Keratinocyte (primary cell): ENCODE measurements at regions not wholly inside any gene's neighbourhood (a gene's known extent, or its start where the extent isn't known, plus 50 kb on each side); places are given as distances from the start of the nearest gene placed in this dataset.

ENCODE experiments used
- CTCF ChIP-seq, 3 experiments: IDR thresholded peaks in 1 of 3; conservative IDR thresholded peaks in 1 of 3; optimal IDR thresholded peaks in 1 of 3; 2 replicates in 2 of 3; 3 replicates in 1 of 3; pipeline versions ENCODE3 to v1.5.1; 2011; ENCODE audit warnings: low read length in 3 of 3, mild to moderate bottlenecking in 3 of 3, moderate library complexity in 2 of 3, control low read depth in 1 of 3, inconsistent platforms in 1 of 3; ENCODE audit not compliant: insufficient read depth in 2 of 3; ENCODE audit errors: extremely low read depth in 1 of 3
- EZH2 ChIP-seq: IDR thresholded peaks from one replicate; pipeline ENCODE4 v1.6.1; 2012; ENCODE audit warnings: inconsistent platforms, mild to moderate bottlenecking, low read length, moderate library complexity

DNA sequence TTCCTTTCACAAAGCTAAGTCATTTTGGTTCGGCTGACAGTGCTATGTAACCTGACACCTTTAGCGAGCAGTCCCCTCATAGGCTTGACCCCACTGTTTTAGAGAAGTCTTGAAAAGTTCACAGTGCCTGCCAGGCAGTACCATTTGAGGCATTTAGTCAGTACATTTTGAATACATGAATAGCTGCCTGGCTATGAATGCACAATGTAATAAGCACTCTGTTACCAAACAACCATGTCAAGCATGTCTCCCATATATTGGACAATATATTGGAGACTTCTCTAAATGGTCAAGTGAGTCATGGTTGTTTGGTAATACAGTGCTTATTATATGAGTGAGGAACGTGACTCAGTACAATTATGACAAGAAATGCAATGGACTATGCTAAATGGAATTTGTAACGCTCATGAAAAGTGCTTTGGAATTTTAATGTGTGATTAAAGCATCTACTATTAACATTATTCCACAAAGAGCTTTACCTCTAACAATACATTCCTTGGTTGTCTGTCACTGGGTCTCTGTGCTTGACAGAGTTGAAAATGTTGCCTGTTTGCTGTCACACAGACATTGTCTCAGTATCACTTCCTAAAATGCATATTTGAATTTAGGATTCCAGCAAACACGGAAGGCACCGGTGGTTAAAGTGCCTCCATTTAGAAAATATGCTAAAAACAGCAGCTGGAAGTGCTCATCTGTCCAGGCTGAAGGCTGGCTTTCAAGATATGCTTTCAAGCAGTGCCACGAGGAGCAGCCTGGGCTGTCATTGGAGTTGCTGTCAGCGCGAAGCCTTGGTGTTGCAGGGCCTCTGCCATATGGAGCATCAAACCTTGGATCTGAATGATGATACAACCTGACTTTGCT lies 458.6 kb downstream of the FBXO15 start:
- TF ChIP-seq CTCF (optimal IDR thresholded peaks at IDR 0.05 in 1 of 3, IDR thresholded peaks at IDR 0.05 in 1 of 3, conservative IDR thresholded peaks at IDR 0.05 in 1 of 3; ENCODE audit: extremely low read depth in 1 of 3, insufficient read depth in 2 of 3, low read length in 3 of 3) (no peak), EZH2 (no peak)
